ENCODE measurements at regions not wholly inside any gene's neighbourhood (a gene's known extent, or its start where the extent isn't known, plus 50 kb on each side); places are given as distances from the start of the nearest gene placed in this dataset.

DNA sequence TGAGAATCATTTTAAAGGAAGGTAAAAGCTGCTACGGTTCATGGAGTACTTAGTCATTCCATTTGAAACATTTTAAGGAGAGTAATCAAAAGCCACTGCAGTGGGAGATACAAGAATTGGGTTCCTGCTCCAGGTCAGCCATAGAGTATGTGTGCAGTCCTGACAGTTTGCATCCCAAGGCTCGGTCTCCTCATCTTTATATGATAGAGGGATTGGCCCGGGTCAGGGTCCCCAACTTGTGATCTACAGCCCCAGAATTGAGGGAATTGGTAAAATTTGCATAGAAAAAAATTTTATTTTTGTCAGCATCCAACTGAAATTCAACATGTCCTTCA, 111.9 kb upstream of the PRNP start:
- TF ChIP-seq, protein P1, sequence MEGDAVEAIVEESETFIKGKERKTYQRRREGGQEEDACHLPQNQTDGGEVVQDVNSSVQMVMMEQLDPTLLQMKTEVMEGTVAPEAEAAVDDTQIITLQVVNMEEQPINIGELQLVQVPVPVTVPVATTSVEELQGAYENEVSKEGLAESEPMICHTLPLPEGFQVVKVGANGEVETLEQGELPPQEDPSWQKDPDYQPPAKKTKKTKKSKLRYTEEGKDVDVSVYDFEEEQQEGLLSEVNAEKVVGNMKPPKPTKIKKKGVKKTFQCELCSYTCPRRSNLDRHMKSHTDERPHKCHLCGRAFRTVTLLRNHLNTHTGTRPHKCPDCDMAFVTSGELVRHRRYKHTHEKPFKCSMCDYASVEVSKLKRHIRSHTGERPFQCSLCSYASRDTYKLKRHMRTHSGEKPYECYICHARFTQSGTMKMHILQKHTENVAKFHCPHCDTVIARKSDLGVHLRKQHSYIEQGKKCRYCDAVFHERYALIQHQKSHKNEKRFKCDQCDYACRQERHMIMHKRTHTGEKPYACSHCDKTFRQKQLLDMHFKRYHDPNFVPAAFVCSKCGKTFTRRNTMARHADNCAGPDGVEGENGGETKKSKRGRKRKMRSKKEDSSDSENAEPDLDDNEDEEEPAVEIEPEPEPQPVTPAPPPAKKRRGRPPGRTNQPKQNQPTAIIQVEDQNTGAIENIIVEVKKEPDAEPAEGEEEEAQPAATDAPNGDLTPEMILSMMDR (IDR thresholded peaks at IDR 0.05; ENCODE audit: low read length), result no peak
- no peak for TF ChIP-seq EZH2 (IDR thresholded peaks at IDR 0.05; ENCODE audit: borderline replicate concordance, low read length)
